DMS53 treated with DMSO at 0.1 percent for 48 hours (cell line): ENCODE measurements at regions not wholly inside any gene's neighbourhood (a gene's known extent, or its start where the extent isn't known, plus 50 kb on each side); places are given as distances from the start of the nearest gene placed in this dataset.
"Not testable (repeated sequence)": the region's sequence is repeated elsewhere in the genome, so short reads cannot be mapped to it uniquely, and the experiment has no call there.

Experiments
- DNase-seq: peaks from one replicate; lab custom pipeline; 2025; ENCODE audit not compliant: unreplicated experiment; lab: John Stamatoyannopoulos, UW

- DNase-seq = no peak
These were observed 151.7 kb downstream of the THBS2 start for GRCh38 chr6:169101981-169102380.

GRCh38 chr6:169101036-169101805 lies 152.4 kb downstream of the THBS2 start:
- DNase-seq = no peak

- DNase-seq = peak; percentile 2
These were observed 154.0 kb downstream of the THBS2 start for GRCh38 chr6:169099411-169100202.

GRCh38 chr6:169098651-169099050 lies 155.0 kb downstream of the THBS2 start:
- not testable (repeated sequence) for DNase-seq

GRCh38 chr6:169098116-169098515 lies 155.5 kb downstream of the THBS2 start:
- no peak for DNase-seq

- DNase-seq = no peak
These were observed 156.2 kb downstream of the THBS2 start for GRCh38 chr6:169097381-169097959.

- no peak for DNase-seq
These were observed 157.3 kb downstream of the THBS2 start for GRCh38 chr6:169096388-169096787.

GRCh38 chr6:169095153-169095552 lies 158.5 kb downstream of the THBS2 start:
- no peak for DNase-seq

- DNase-seq = no peak
These were observed 159.1 kb downstream of the THBS2 start for GRCh38 chr6:169094552-169094950.

- DNase-seq = no peak
These were observed 159.7 kb downstream of the THBS2 start for GRCh38 chr6:169093770-169094551.

GRCh38 chr6:169093066-169093723 lies 160.5 kb downstream of the THBS2 start:
- no peak for DNase-seq

GRCh38 chr6:169092375-169092774 lies 161.3 kb downstream of the THBS2 start:
- peak; percentile 42 for DNase-seq

- not testable (repeated sequence) for DNase-seq
These were observed 163.0 kb downstream of the THBS2 start for GRCh38 chr6:169090514-169091127.

GRCh38 chr6:169088762-169089161 lies 164.9 kb downstream of the THBS2 start:
- DNase-seq = no peak

GRCh38 chr6:169087443-169088041 lies 166.1 kb downstream of the THBS2 start:
- DNase-seq = no peak

- not testable (repeated sequence) for DNase-seq
These were observed 167.0 kb downstream of the THBS2 start for GRCh38 chr6:169086616-169087015.

- DNase-seq = no peak
These were observed 167.6 kb downstream of the THBS2 start for GRCh38 chr6:169086020-169086419.

- no peak for DNase-seq
These were observed 168.2 kb downstream of the THBS2 start for GRCh38 chr6:169085466-169085865.

- not testable (repeated sequence) for DNase-seq
These were observed 169.1 kb downstream of the THBS2 start for GRCh38 chr6:169084557-169084956.

- DNase-seq = no peak
These were observed 169.6 kb downstream of the THBS2 start for GRCh38 chr6:169084067-169084466.
